HG03520 (cell line): ENCODE measurements at regions not wholly inside any gene's neighbourhood (a gene's known extent, or its start where the extent isn't known, plus 50 kb on each side); places are given as distances from the start of the nearest gene placed in this dataset.
"Not testable (repeated sequence)": the region's sequence is repeated elsewhere in the genome, so short reads cannot be mapped to it uniquely, and the experiment has no call there.

Experiments used
- ATAC-seq: cut with Tn5 transposase; IDR thresholded peaks from one replicate; pipeline ENCODE4 v1.9.1; 2021; ENCODE audit warnings: mild to moderate bottlenecking, moderate library complexity; ENCODE audit not compliant: unreplicated experiment

GRCh38 chr11:87575088-87575487 is 537.4 kb downstream of the TMEM135 start:
- ATAC-seq = no peak

DNA sequence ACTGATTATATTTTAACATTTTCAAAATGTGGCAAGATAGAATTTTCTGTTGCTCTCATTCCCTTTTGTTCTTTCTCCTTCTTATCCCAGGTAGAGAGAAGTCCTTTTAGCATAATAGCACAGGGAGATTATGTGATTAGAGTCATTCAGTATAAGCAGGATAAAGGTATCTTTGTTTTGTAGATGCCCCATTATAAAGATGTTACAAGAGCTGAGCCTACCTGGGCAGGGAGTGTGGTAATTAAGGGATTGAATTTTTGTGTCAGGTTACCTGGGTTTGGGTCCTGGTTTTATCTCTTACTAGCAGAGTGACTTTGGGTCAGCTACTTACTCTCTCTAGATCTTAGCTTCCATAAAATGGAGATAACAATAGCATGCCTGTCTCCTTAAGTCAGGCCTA is 536.5 kb downstream of the TMEM135 start:
- no peak for ATAC-seq

DNA sequence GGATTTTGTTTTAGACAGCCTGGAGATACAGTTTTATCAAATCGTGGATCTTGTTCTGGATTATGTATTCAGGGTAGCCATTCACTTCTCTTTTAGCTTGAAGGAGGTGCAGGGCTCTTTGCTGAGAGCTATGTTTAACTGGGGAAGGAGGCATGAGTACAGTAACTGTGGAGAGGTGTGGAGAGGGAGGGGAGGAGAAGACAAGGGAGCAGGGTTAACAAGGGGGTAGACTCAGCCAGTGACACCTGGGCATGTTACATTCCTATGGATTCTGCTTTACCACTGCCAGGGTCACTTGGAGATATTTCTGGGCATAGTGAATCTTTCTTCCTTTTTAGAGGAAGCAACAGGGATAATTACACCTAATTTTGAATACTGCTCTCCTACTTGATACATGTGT is 536.0 kb downstream of the TMEM135 start:
- ATAC-seq = no peak

GRCh38 chr11:87572881-87573280 is 535.1 kb downstream of the TMEM135 start:
- ATAC-seq = no peak

GRCh38 chr11:87560352-87560751 is 522.6 kb downstream of the TMEM135 start:
- ATAC-seq = no peak

DNA sequence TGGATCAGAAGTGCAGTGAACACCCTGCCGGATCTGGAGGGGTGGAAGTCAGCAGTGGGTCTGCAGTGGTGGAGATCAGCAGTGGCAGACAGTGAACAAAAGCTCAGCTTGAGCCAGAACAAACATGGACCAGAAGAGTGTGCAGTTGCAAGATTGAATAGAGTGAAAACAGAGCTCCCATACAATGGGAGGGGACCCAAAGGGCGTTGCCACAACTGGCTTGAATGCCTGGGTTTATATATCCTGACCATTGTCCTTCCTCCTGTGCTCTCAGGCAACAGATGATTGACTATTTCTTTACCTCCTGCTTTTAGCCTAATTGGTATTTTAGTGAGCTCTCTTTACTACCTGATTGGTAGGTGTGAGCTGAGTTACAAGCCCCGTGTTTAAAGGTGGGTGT is 522.1 kb downstream of the TMEM135 start:
- not testable (repeated sequence) for ATAC-seq

- no peak for ATAC-seq
Measured at GRCh38 chr11:87555101-87555500, 517.4 kb downstream of the TMEM135 start.

DNA sequence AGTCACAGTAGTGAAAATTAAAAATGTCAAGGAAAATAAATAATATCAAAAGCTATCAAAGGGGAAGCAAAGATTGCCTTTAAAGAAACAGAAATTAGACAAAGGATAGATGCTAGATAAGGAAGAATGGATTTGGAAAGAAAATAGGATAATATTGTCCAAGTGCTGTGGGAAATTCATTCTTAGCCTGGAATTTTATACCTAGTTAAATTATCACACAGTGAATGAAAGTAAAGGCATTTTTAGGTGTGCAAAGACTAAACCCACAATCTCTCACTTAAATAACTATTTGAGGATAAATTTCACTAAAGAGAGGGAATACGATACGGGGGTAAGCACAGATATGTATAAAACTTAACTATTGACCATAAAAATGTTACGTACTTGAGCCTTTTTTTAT is 511.1 kb downstream of the TMEM135 start:
- no peak for ATAC-seq

DNA sequence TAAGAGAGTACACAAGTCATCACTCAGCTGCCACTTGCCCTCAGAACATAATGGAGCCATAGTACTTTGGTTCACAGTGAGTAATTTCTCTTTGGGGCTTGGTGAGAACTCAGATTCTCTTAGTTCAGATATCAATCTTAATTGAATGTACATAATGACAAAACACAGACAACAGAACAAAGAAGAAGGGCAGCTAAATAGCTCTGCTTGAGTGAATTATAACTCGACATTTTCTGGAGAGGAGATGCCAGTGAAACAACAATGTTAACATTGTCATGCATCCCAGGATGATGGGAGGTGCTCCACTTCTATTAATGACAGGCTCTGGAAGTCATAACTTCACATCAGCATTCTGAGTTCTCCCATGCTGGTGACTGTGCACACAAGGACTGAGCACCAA is 508.1 kb downstream of the TMEM135 start:
- no peak for ATAC-seq

- no peak for ATAC-seq
Measured at GRCh38 chr11:87539596-87539995, 501.9 kb downstream of the TMEM135 start.

- ATAC-seq = no peak
Measured at GRCh38 chr11:87536565-87536964, 498.8 kb downstream of the TMEM135 start.

GRCh38 chr11:87536016-87536415 is 498.3 kb downstream of the TMEM135 start:
- no peak for ATAC-seq

DNA sequence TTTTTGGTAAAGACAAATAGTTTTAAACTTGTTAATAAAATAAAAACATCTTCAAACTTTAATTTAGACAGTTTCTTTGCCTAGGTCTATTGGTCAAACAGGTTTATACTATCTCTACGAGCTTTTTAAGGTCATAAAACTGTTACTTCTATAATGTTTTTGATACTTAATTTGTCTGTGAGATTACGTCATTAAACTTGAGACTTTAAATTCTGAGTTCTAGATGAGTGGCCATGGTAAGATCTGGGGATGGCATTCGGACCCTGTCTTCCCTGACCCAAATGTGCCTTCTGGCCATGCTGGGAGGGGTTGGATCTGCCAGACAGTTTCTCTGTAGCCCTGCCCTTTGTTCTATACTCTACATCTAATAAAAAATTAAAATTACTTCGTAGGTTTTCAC is 497.8 kb downstream of the TMEM135 start:
- no peak for ATAC-seq

GRCh38 chr11:87531835-87532234 is 494.1 kb downstream of the TMEM135 start:
- ATAC-seq = not testable (repeated sequence)

DNA sequence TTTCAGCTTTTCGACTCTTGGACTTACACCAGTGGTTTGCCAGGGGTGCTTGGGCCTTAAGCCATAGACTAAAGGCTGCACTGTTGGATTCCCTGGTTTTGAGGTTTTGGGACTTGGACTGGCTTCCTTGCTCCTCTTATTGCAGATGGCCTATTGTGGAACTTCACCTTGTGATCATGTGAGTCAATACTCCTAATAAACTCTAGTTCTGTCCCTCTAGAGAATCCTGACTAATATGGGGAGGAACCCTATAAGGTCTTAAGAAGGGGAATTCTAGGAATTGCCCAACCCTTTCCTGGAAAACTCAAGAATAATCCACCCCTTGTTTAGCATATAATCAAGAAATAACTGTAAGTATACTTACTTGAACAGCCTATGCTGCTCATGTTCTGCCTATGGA is 491.8 kb downstream of the TMEM135 start:
- no peak for ATAC-seq

GRCh38 chr11:87528752-87529151 is 491.0 kb downstream of the TMEM135 start:
- ATAC-seq = no peak

- ATAC-seq = no peak
Measured at GRCh38 chr11:87523276-87523675, 485.5 kb downstream of the TMEM135 start.

- no peak for ATAC-seq
Measured at GRCh38 chr11:87518266-87518665, 480.5 kb downstream of the TMEM135 start.

- no peak for ATAC-seq
Measured at GRCh38 chr11:87517351-87517750, 479.6 kb downstream of the TMEM135 start.

GRCh38 chr11:87507722-87508121 is 470.0 kb downstream of the TMEM135 start:
- ATAC-seq = not testable (repeated sequence)

DNA sequence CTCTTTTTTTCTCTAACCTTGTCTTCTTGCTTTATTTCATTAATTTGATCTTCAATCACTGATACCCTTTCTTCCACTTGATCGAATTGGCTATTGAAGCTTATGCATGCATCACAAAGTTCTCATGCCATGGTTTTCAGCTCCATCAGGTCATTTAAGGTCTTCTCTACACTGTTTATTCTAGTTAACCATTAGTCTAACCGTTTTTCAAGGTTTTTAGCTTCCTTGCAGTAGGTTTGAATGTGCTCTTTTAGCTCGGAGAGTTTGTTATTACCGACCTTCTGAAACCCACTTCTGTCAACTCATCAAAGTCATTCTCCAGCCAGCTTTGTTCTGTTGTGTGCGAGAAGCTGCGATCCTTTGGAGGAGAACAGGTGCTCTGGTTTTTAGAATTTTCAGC is 469.2 kb downstream of the TMEM135 start:
- ATAC-seq = not testable (repeated sequence)

- no peak for ATAC-seq
Measured at GRCh38 chr11:87501388-87501787, 463.7 kb downstream of the TMEM135 start.

DNA sequence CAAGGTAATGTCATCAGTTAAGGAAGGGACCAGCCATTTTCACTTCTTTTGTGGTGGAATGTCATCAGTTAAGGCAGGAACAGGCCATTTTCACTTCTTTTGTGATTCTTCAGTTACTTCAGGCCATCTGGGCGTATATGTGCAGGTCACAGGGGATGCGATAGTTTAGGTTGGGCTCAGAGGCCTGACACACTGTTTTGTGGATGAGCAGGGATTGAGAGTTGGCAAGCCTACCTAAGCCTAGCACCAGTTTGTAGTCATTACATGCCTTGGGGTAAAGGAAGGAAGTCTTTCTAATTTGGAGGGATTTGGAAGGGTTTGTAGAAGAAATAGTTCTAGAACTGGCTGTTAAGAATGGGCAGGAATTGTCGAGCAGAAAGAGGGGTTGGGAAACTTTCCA is 457.2 kb downstream of the TMEM135 start:
- ATAC-seq = not testable (repeated sequence)

DNA sequence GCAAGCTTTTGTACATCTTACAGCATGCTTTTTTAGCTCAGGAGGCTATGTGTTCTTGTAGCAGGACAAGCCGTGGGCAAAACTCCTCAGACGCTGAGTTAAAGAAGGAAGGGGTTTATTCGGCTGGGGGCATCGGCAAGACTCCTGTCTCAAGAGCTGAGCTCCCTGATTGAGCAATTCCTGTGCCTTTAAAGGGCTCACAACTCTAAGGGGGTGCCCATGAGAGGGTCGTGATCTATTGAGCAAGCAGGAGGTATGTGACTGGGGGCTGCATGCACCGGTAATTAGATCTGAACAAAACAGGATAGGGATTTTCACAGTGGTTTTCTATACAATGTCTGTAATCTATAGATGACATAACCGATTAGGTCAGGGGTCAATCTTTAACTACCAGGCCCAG is 456.3 kb downstream of the TMEM135 start:
- not testable (repeated sequence) for ATAC-seq
